PFSK-1 (cell line): ENCODE measurements at regions not wholly inside any gene's neighbourhood (a gene's known extent, or its start where the extent isn't known, plus 50 kb on each side); places are given as distances from the start of the nearest gene placed in this dataset.
A peak's percentile ranks its signal among the peaks of the same experiment; 100 is the strongest.

Experiments used
- FOXP2 ChIP-seq: optimal IDR thresholded peaks from 2 replicates; pipeline ENCODE3; 2011; ENCODE audit warnings: borderline replicate concordance, control low read depth, inconsistent platforms; ENCODE audit not compliant: insufficient read depth; ENCODE audit errors: extremely low read length, extremely low read depth
- POLR2AphosphoS5 ChIP-seq: IDR thresholded peaks from 2 replicates; pipeline ENCODE4 v1.6.1; 2012; ENCODE audit warnings: low read depth, mild to moderate bottlenecking, control low read depth, low read length, moderate library complexity
- REST ChIP-seq, 2 experiments: IDR thresholded peaks; 2 replicates each; pipeline versions ENCODE4 v1.6.1 to v1.8.0; 2011 to 2012; ENCODE audit warnings: low read depth in 2 of 2, low read length in 2 of 2, control low read depth in 1 of 2, inconsistent platforms in 1 of 2, mild to moderate bottlenecking in 1 of 2, moderate library complexity in 1 of 2; ENCODE audit not compliant: insufficient read depth in 1 of 2
- SIN3A ChIP-seq: IDR thresholded peaks from 2 replicates; pipeline ENCODE4 v1.6.1; 2012; ENCODE audit warnings: mild to moderate bottlenecking, low read length, moderate library complexity, borderline replicate concordance; ENCODE audit not compliant: insufficient read depth
- TAF1 ChIP-seq: IDR thresholded peaks from 2 replicates; pipeline ENCODE4 v1.6.1; 2012; ENCODE audit warnings: low read length, control low read depth, borderline replicate concordance; ENCODE audit not compliant: insufficient read depth

GRCh38 chr20:40849456-40849855 lies 160.4 kb upstream of the MAFB start:
- TF ChIP-seq REST (IDR thresholded peaks at IDR 0.05; ENCODE audit: insufficient read depth in 1 of 2, low read depth in 2 of 2, low read length in 2 of 2) = no peak
- no peak for TF ChIP-seq FOXP2
- no peak for TF ChIP-seq TAF1
- TF ChIP-seq SIN3A = no peak
- no peak for TF ChIP-seq POLR2AphosphoS5

GRCh38 chr20:40851051-40851450 lies 162.0 kb upstream of the MAFB start:
- no peak for TF ChIP-seq POLR2AphosphoS5
- TF ChIP-seq FOXP2 = no peak
- no peak for TF ChIP-seq REST (IDR thresholded peaks at IDR 0.05; ENCODE audit: insufficient read depth in 1 of 2, low read depth in 2 of 2, low read length in 2 of 2)
- no peak for TF ChIP-seq SIN3A
- TF ChIP-seq TAF1 = no peak

GRCh38 chr20:40855269-40855668 lies 166.2 kb upstream of the MAFB start:
- TF ChIP-seq POLR2AphosphoS5 (no peak), SIN3A (no peak), TAF1 (no peak), FOXP2 (no peak), REST (IDR thresholded peaks at IDR 0.05; ENCODE audit: insufficient read depth in 1 of 2, low read depth in 2 of 2, low read length in 2 of 2) (no peak)

- TF ChIP-seq REST (IDR thresholded peaks at IDR 0.05; ENCODE audit: insufficient read depth in 1 of 2, low read depth in 2 of 2, low read length in 2 of 2) (peak in 1 of 2 experiments; percentile 65; a peak in 1 of 4 replicates), FOXP2 (no peak), POLR2AphosphoS5 (no peak)
Measured at GRCh38 chr20:40856653-40857052, 167.6 kb upstream of the MAFB start.

GRCh38 chr20:40860487-40860902 lies 168.1 kb upstream of the TOP1 start:
- TF ChIP-seq SIN3A (no peak), POLR2AphosphoS5 (no peak), TAF1 (no peak), REST (IDR thresholded peaks at IDR 0.05; ENCODE audit: insufficient read depth in 1 of 2, low read depth in 2 of 2, low read length in 2 of 2) (no peak), FOXP2 (no peak)
